HG03439 (cell line): ENCODE measurements at regions not wholly inside any gene's neighbourhood (a gene's known extent, or its start where the extent isn't known, plus 50 kb on each side); places are given as distances from the start of the nearest gene placed in this dataset.

ENCODE experiments used
- ATAC-seq: cut with Tn5 transposase; IDR thresholded peaks from one replicate; pipeline ENCODE4 v1.9.1; 2021; ENCODE audit warnings: mild to moderate bottlenecking, moderate library complexity; ENCODE audit not compliant: unreplicated experiment

- ATAC-seq = no peak
These were observed 51.0 kb upstream of the STT3B start for GRCh38 chr3:31481697-31482096.

GRCh38 chr3:31482493-31483200 lies 50.1 kb upstream of the STT3B start:
- ATAC-seq = no peak
